Upper lobe of right lung (tissue), 1 donor: ENCODE measurements at regions not wholly inside any gene's neighbourhood (a gene's known extent, or its start where the extent isn't known, plus 50 kb on each side); places are given as distances from the start of the nearest gene placed in this dataset.
A peak's percentile ranks its signal among the peaks of the same experiment; 100 is the strongest.
"Not testable (repeated sequence)": the region's sequence is repeated elsewhere in the genome, so short reads cannot be mapped to it uniquely, and the experiment has no call there.

ENCODE experiments used
- ATAC-seq: fragments of 200-7000 bp; cut with Tn5 transposase; one replicate; pipeline ENCODE4 v1.9.1; 2020; ENCODE audit warnings: mild to moderate bottlenecking, moderate library complexity
- DNase-seq: peaks from one replicate; pipeline ENCODE4 v3.0.0-alpha.2; 2020
- H3K27ac ChIP-seq: fragments of 200-600 bp; one replicate; pipeline ENCODE4 v1.8.0; 2022
- H3K27me3 ChIP-seq: fragments of 200-600 bp; one replicate; pipeline ENCODE4 v1.8.0; 2022; ENCODE audit warnings: mild to moderate bottlenecking
- H3K36me3 ChIP-seq: fragments of 200-600 bp; one replicate; pipeline ENCODE4 v1.8.0; 2022
- H3K4me1 ChIP-seq: fragments of 200-600 bp; one replicate; pipeline ENCODE4 v1.8.0; 2022
- H3K4me3 ChIP-seq: fragments of 200-600 bp; one replicate; pipeline ENCODE4 v1.8.0; 2022; ENCODE audit warnings: mild to moderate bottlenecking
- H3K9me3 ChIP-seq: fragments of 200-600 bp; one replicate; pipeline ENCODE4 v1.8.0; 2022
- intact Hi-C: fragments of 100-400 bp; cut with DNase I; formaldehyde crosslinking; loops from one replicate; pipeline ENCODE4 v1.11.0; 2022
- donor health status: DM: no; HTN: yes; CAD: no; lungs with severe emphysema.

DNA sequence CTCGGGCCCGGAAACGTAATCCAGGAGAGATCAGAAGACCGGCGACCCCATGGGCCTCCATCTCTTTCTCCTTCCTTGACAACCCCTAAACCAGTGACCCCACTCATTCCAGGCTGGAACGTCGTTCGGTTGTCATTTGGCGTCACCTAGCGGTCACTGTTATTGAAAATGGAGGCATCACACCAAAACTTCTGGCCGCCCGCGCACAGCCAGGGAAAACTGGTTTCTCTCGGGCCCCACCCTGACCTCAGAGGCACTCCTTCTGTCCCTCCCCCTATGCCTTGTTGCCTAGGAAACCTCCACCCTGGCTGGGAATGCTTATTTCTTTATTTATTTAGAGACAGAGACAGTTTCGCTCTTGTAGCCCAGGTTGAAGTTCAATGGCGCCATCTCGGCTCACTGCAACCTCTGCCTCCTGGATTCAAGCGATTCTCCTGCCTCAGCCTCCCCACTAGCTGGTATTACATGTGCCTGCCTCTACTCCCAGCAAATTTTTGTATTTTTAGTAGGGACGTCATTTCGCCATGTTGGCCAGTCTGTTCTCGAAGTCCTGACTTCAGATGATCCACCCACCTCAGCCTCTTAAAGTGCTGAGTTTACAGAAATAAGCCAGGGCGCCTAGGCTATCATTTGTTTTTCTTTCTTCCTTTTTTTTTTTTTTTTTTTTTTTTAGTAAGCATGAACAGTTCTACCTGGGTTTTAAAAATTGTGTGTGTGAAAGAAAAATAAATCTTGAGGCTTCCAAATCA is 2144.1 kb upstream of the TPTE start:
- H3K4me1 ChIP-seq, H3K27me3 ChIP-seq, intact Hi-C loops, H3K4me3 ChIP-seq, H3K27ac ChIP-seq, H3K36me3 ChIP-seq, H3K9me3 ChIP-seq, DNase-seq: not testable (repeated sequence)
- peak; percentile 91 for ATAC-seq

DNA sequence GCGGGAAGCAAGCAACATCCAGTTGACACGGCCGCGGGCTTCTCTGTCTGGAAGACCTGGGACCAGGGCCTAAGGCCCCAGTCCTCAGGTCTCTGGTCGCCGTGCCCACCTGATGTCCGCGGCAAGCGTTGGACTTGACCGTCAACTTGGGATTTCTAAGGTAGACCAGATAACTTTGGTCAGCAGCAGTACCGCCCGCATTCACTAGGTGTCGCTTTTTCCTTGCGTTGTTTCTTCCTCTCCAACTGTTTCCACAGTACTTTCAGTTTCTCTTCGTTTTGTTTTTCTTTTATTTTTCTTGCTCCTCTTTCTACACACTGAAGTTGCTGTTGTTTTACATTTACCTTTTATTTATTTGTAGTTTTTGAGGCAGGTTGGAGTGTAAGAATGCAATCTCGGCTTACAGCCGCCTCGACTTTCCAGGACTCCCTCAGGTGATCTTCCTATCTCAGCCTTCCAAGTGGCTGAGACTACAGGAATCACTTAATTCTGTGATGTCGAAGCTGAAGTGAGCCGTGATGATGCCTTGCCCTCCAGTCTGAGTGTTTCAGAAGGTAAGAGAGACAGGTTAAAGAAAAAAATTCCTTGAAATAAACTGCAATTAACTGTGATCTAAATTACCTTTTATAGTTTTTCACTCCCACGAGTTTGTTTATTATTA is 2140.8 kb upstream of the TPTE start:
- DNase-seq, intact Hi-C loops, H3K4me1 ChIP-seq, H3K9me3 ChIP-seq, H3K36me3 ChIP-seq, H3K27ac ChIP-seq, H3K27me3 ChIP-seq, H3K4me3 ChIP-seq: not testable (repeated sequence)
- ATAC-seq, result peak; percentile 82

DNA sequence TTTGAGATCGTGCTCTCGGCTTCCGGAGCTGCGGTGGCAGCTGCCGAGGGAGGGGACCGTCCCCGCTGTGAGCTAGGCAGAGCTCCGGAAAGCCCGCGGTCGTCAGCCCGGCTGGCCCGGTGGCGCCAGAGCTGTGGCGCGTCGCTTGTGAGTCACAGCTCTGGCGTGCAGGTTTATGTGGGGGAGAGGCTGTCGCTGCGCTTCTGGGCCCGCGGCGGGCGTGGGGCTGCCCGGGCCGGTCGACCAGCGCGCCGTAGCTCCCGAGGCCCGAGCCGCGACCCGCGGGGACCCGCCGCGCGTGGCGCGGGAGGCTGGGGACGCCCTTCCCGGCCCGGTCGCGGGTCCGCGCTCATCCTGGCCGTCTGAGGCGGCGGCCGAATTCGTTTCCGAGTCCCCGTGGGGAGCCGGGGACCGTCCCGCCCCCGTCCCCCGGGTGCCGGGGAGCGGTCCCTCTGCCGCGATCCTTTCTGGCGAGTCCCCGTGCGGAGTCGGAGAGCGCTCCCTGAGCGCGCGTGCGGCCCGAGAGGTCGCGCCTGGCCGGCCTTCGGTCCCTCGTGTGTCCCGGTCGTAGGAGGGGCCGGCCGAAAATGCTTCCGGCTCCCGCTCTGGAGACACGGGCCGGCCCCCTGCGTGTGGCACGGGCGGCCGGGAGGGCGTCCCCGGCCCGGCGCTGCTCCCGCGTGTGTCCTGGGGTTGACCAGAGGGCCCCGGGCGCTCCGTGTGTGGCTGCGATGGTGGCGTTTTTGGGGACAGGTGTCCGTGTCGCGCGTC is 2133.0 kb upstream of the TPTE start:
- H3K27ac ChIP-seq, H3K27me3 ChIP-seq, H3K9me3 ChIP-seq, H3K4me1 ChIP-seq, intact Hi-C loops, H3K36me3 ChIP-seq, H3K4me3 ChIP-seq, DNase-seq: not testable (repeated sequence)
- peak; percentile 100 for ATAC-seq

GRCh38 chr21:8388940-8389238 is 2132.5 kb upstream of the TPTE start:
- H3K4me3 ChIP-seq, H3K9me3 ChIP-seq, H3K27me3 ChIP-seq, H3K27ac ChIP-seq, H3K4me1 ChIP-seq, ATAC-seq, DNase-seq, H3K36me3 ChIP-seq, intact Hi-C loops: not testable (repeated sequence)

- ATAC-seq, DNase-seq, H3K27me3 ChIP-seq, H3K36me3 ChIP-seq, H3K4me1 ChIP-seq, intact Hi-C loops, H3K9me3 ChIP-seq, H3K27ac ChIP-seq, H3K4me3 ChIP-seq: not testable (repeated sequence)
Observed at GRCh38 chr21:8390550-8391171, 2130.7 kb upstream of the TPTE start.

- not testable (repeated sequence) for H3K27ac ChIP-seq
Observed at GRCh38 chr21:8394380-8394779, 2127.0 kb upstream of the TPTE start.

DNA sequence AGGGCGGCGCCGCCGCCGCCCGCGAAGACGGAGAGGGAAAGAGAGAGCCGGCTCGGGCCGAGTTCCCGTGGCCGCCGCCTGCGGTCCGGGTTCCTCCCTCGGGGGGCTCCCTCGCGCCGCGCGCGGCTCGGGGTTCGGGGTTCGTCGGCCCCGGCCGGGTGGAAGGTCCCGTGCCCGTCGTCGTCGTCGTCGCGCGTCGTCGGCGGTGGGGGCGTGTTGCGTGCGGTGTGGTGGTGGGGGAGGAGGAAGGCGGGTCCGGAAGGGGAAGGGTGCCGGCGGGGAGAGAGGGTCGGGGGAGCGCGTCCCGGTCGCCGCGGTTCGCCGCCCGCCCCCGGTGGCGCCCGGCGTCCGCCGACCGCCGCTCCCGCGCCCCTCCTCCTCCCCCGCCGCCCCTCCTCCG is 2125.4 kb upstream of the TPTE start:
- H3K27me3 ChIP-seq, DNase-seq, ATAC-seq, intact Hi-C loops, H3K9me3 ChIP-seq, H3K36me3 ChIP-seq, H3K27ac ChIP-seq, H3K4me1 ChIP-seq, H3K4me3 ChIP-seq: not testable (repeated sequence)

More at GRCh38 chr21:8394380-8394779, 2127.0 kb upstream of the TPTE start:
- H3K27me3 ChIP-seq, H3K9me3 ChIP-seq, H3K4me1 ChIP-seq, DNase-seq, intact Hi-C loops, H3K36me3 ChIP-seq, H3K4me3 ChIP-seq, ATAC-seq: not testable (repeated sequence)

DNA sequence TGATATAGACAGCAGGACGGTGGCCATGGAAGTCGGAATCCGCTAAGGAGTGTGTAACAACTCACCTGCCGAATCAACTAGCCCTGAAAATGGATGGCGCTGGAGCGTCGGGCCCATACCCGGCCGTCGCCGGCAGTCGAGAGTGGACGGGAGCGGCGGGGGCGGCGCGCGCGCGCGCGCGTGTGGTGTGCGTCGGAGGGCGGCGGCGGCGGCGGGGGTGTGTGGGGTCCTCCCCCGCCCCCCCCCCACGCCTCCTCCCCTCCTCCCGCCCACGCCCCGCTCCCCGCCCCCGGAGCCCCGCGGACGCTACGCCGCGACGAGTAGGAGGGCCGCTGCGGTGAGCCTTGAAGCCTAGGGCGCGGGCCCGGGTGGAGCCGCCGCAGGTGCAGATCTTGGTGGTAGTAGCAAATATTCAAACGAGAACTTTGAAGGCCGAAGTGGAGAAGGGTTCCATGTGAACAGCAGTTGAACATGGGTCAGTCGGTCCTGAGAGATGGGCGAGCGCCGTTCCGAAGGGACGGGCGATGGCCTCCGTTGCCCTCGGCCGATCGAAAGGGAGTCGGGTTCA is 2122.4 kb upstream of the TPTE start:
- ATAC-seq, H3K27ac ChIP-seq, H3K4me3 ChIP-seq, H3K4me1 ChIP-seq, DNase-seq, H3K36me3 ChIP-seq, H3K9me3 ChIP-seq, H3K27me3 ChIP-seq, intact Hi-C loops: not testable (repeated sequence)

DNA sequence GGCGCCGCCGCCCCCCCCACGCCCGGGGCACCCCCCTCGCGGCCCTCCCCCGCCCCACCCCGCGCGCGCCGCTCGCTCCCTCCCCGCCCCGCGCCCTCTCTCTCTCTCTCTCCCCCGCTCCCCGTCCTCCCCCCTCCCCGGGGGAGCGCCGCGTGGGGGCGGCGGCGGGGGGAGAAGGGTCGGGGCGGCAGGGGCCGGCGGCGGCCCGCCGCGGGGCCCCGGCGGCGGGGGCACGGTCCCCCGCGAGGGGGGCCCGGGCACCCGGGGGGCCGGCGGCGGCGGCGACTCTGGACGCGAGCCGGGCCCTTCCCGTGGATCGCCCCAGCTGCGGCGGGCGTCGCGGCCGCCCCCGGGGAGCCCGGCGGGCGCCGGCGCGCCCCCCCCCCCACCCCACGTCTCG is 2121.5 kb upstream of the TPTE start:
- H3K4me3 ChIP-seq, DNase-seq, H3K27ac ChIP-seq, H3K4me1 ChIP-seq, intact Hi-C loops, H3K9me3 ChIP-seq, ATAC-seq, H3K27me3 ChIP-seq, H3K36me3 ChIP-seq: not testable (repeated sequence)

DNA sequence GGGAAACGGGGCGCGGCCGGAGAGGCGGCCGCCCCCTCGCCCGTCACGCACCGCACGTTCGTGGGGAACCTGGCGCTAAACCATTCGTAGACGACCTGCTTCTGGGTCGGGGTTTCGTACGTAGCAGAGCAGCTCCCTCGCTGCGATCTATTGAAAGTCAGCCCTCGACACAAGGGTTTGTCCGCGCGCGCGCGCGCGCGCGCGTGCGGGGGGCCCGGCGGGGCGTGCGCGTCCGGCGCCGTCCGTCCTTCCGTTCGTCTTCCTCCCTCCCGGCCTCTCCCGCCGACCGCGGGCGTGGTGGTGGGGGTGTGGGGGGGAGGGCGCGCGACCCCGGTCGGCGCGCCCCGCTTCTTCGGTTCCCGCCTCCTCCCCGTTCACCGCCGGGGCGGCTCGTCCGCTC is 2119.6 kb upstream of the TPTE start:
- H3K4me3 ChIP-seq, H3K9me3 ChIP-seq, H3K27me3 ChIP-seq, H3K36me3 ChIP-seq, H3K27ac ChIP-seq, intact Hi-C loops, DNase-seq, ATAC-seq, H3K4me1 ChIP-seq: not testable (repeated sequence)

- intact Hi-C loops, DNase-seq: not testable (repeated sequence)
Observed at GRCh38 chr21:8406331-8406730, 2115.1 kb upstream of the TPTE start.

DNA sequence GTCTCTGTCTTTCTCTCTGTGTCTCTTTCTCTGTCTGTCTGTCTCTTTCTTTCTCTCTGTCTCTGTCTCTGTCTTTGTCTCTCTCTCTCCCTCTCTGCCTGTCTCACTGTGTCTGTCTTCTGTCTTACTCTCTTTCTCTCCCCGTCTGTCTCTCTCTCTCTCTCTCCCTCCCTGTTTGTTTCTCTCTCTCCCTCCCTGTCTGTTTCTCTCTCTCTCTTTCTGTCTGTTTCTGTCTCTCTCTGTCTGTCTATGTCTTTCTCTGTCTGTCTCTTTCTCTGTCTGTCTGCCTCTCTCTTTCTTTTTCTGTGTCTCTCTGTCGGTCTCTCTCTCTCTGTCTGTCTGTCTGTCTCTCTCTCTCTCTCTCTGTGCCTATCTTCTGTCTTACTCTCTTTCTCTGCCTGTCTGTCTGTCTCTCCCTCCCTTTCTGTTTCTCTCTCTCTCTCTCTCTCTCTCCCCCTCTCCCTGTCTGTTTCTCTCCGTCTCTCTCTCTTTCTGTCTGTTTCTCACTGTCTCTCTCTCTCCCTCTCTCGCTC is 2110.2 kb upstream of the TPTE start:
- H3K9me3 ChIP-seq, H3K4me3 ChIP-seq, DNase-seq, H3K27me3 ChIP-seq, H3K36me3 ChIP-seq, intact Hi-C loops, H3K4me1 ChIP-seq, H3K27ac ChIP-seq: not testable (repeated sequence)
- peak; percentile 37 for ATAC-seq

More at GRCh38 chr21:8406331-8406730, 2115.1 kb upstream of the TPTE start:
- ATAC-seq, H3K4me1 ChIP-seq, H3K27me3 ChIP-seq, H3K9me3 ChIP-seq, H3K4me3 ChIP-seq, H3K27ac ChIP-seq, H3K36me3 ChIP-seq: not testable (repeated sequence)

DNA sequence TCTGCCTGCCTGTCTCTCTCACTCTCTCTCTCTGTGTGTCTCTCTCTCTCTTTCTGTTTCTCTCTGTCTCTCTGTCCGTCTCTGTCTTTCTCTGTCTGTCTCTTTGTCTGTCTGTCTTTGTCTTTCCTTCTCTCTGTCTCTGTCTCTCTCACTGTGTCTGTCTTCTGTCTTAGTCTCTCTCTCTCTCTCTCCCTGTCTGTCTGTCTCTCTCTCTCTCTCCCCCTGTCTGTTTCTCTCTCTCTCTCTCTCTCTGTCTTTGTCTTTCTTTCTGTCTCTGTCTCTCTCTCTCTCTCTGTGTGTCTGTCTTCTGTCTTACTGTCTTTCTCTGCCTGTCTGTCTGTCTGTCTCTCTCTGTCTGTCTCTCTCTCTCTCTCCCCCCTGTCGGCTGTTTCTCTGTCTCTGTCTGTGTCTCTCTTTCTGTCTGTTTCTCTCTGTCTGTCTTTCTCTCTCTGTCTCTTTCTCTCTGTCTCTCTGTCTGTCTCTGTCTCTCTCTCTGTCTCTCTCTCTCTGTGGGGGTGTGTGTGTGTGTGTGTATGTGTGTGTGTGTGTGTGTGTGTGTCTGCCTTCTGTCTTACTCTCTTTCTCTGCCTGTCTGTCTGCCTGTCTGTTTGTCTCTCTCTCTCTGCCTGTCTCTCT is 2101.3 kb upstream of the TPTE start:
- H3K4me3 ChIP-seq, H3K27ac ChIP-seq, DNase-seq: not testable (repeated sequence)

More for the DNA sequence above, 2101.3 kb upstream of the TPTE start:
- intact Hi-C loops, H3K36me3 ChIP-seq, H3K4me1 ChIP-seq, H3K27me3 ChIP-seq, H3K9me3 ChIP-seq: not testable (repeated sequence)
- ATAC-seq, result peak; percentile 96
